MM.1S (cell line): ENCODE measurements at regions not wholly inside any gene's neighbourhood (a gene's known extent, or its start where the extent isn't known, plus 50 kb on each side); places are given as distances from the start of the nearest gene placed in this dataset.
"Not testable (repeated sequence)": the region's sequence is repeated elsewhere in the genome, so short reads cannot be mapped to it uniquely, and the experiment has no call there.

Experiments
- DNase-seq: peaks from one replicate; pipeline ENCODE4 v3.0.0-alpha.2; 2015
- H2AFZ ChIP-seq: fragments of 300-600 bp; sonication (generic); 2 replicates; pipeline ENCODE4 v1.6.0; 2016; ENCODE audit warnings: antibody characterized with exemption, low read length
- H3F3A ChIP-seq: fragments of 300-600 bp; sonication (generic); 2 replicates; pipeline ENCODE4 v1.6.1; 2016; ENCODE audit warnings: mild to moderate bottlenecking, antibody characterized with exemption, low read length, moderate library complexity, mixed read lengths; ENCODE audit not compliant: insufficient read depth
- H3K27ac ChIP-seq: fragments of 300-600 bp; sonication (generic); 2 replicates; pipeline ENCODE4 v1.5.1; 2016; ENCODE audit warnings: mild to moderate bottlenecking, low read length
- H3K27me3 ChIP-seq: fragments of 300-600 bp; sonication (generic); replicated peaks from 2 replicates; pipeline ENCODE4 v1.6.0; 2016; ENCODE audit warnings: low read length; ENCODE audit not compliant: insufficient read depth
- H3K36me3 ChIP-seq: fragments of 300-600 bp; sonication (generic); replicated peaks from 2 replicates; pipeline ENCODE4 v1.6.1; 2016; ENCODE audit warnings: mild to moderate bottlenecking, low read length, mixed read lengths; ENCODE audit not compliant: insufficient read depth
- H3K4me1 ChIP-seq: fragments of 300-600 bp; sonication (generic); 2 replicates; pipeline ENCODE4 v1.6.1; 2016; ENCODE audit warnings: low read length, mixed read lengths
- H3K4me2 ChIP-seq: fragments of 300-600 bp; sonication (generic); 2 replicates; pipeline ENCODE4 v1.6.0; 2016; ENCODE audit warnings: low read depth, low read length
- H3K4me3 ChIP-seq: fragments of 300-600 bp; sonication (generic); 2 replicates; pipeline ENCODE4 v1.5.1; 2016; ENCODE audit warnings: low read length, mixed read lengths
- H3K79me2 ChIP-seq: fragments of 300-600 bp; sonication (generic); 2 replicates; pipeline ENCODE4 v1.6.1; 2016; ENCODE audit warnings: mixed run types, low read length, mixed read lengths
- H3K9ac ChIP-seq: fragments of 300-600 bp; sonication (generic); 2 replicates; pipeline ENCODE4 v1.6.1; 2016; ENCODE audit warnings: low read length, mixed read lengths
- H3K9me2 ChIP-seq: fragments of 300-600 bp; sonication (generic); replicated peaks from 2 replicates; pipeline ENCODE4 v1.6.1; 2016; ENCODE audit warnings: mild to moderate bottlenecking, low read length, mixed read lengths; ENCODE audit not compliant: insufficient read depth
- H3K9me3 ChIP-seq: fragments of 300-600 bp; sonication (generic); replicated peaks from 2 replicates; pipeline ENCODE4 v1.6.1; 2016; ENCODE audit warnings: mild to moderate bottlenecking, low read length, mixed read lengths; ENCODE audit not compliant: insufficient read depth
- H4K20me1 ChIP-seq: fragments of 300-600 bp; sonication (generic); 2 replicates; pipeline ENCODE4 v1.6.1; 2016; ENCODE audit warnings: mild to moderate bottlenecking, low read length, moderate library complexity, mixed read lengths; ENCODE audit not compliant: insufficient read depth
- EZH2 ChIP-seq: fragments of 300-600 bp; sonication (generic); optimal IDR thresholded peaks from 2 replicates; pipeline ENCODE3; 2017; ENCODE audit warnings: low read depth, mild to moderate bottlenecking, antibody characterized with exemption, low read length, mixed read lengths
- EZH2phosphoT487 ChIP-seq: fragments of 300-600 bp; sonication (generic); IDR thresholded peaks from 2 replicates; pipeline ENCODE4 v1.6.1; 2018; ENCODE audit warnings: antibody characterized with exemption, low read length
- TF ChIP-seq, protein P1 (sequence below): fragments of 300-600 bp; sonication (generic); IDR thresholded peaks from 2 replicates; pipeline ENCODE4 v1.5.1; 2016; ENCODE audit warnings: antibody characterized with exemption, low read length, mixed read lengths

DNA sequence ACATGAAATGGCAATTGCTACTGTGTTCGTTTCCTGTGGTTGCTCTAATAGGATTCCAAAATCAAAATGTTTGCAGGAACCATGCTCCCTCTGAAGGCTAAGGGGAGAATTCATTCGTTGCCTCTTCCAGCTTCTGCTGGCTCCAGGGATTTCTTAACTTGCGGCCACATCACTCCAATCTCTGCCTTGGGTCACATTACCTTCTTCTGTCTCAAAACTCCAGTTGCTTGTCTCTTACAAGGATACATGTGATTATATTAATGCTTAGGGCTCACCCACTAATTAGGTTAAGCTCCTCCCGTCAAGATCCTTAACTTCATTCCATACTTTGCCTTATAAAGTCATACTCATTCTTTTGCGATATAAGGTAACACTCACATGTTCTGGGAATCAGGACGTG, 208.4 kb downstream of the RBM46 start:
- no peak for DNase-seq

DNA sequence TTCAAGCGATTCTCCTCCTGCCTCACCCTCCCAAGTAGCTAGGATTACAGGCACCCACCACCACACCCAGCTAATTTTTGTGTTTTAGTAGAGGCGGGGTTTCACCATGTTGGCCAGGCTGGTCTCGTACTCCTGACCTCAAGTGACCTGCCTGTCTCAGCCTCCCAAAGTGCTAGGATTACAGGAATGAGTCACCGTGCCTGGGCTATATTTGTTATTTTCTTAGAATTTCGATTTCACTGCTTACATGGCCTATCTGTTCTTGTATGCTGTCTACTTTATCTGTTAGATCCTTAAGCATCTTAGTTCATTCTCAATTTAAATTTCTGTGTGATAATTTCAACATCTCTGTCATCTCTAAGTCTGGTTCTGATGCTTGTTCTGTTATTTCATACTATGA, 210.6 kb upstream of the NPY2R start:
- not testable (repeated sequence) for H4K20me1 ChIP-seq, H3K9me2 ChIP-seq, H3K27ac ChIP-seq, H3K79me2 ChIP-seq, H3K4me2 ChIP-seq, H3K9ac ChIP-seq, H2AFZ ChIP-seq, H3K4me1 ChIP-seq, H3K9me3 ChIP-seq, H3F3A ChIP-seq, H3K4me3 ChIP-seq, DNase-seq, H3K27me3 ChIP-seq, H3K36me3 ChIP-seq

More for the DNA sequence above, 208.4 kb downstream of the RBM46 start:
- TF ChIP-seq EZH2 (no peak), EZH2phosphoT487 (no peak)
- TF ChIP-seq, protein P1, sequence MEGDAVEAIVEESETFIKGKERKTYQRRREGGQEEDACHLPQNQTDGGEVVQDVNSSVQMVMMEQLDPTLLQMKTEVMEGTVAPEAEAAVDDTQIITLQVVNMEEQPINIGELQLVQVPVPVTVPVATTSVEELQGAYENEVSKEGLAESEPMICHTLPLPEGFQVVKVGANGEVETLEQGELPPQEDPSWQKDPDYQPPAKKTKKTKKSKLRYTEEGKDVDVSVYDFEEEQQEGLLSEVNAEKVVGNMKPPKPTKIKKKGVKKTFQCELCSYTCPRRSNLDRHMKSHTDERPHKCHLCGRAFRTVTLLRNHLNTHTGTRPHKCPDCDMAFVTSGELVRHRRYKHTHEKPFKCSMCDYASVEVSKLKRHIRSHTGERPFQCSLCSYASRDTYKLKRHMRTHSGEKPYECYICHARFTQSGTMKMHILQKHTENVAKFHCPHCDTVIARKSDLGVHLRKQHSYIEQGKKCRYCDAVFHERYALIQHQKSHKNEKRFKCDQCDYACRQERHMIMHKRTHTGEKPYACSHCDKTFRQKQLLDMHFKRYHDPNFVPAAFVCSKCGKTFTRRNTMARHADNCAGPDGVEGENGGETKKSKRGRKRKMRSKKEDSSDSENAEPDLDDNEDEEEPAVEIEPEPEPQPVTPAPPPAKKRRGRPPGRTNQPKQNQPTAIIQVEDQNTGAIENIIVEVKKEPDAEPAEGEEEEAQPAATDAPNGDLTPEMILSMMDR = no peak
- Histone ChIP-seq H3K4me1 (no peaks in the 10 kb centered on the region), H3K36me3 (no peaks in the 10 kb centered on the region), H3K9me3 (no peaks in the 10 kb centered on the region), H3K27ac (no peak overlapping the region), H3F3A (no peaks in the 10 kb centered on the region), H4K20me1 (no peaks in the 10 kb centered on the region), H3K9ac (no peak overlapping the region), H3K79me2 (no peaks in the 10 kb centered on the region), H3K4me3 (no peak overlapping the region), H2AFZ (no peak overlapping the region), H3K27me3 (no peaks in the 10 kb centered on the region), H3K9me2 (no peaks in the 10 kb centered on the region), H3K4me2 (no peak overlapping the region)

DNA sequence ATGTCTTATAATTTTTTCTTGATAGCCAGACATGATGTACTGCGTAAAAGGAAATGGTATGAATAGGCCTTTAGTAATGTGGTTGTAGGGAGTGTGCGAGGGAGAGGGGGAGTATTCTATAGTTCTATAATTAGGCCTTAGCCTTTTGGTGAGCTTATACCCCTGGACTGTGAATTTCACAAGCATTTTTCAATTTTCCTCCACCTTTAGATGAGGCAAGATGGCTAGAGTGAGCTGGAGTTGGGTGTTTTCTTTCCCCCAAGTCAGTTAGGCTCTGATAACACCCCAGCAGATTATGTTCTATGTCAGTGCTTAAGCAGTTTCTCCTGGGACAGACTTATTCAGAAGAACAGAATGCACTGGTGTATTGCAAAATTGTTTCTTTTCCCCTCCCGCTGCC, 210.2 kb upstream of the NPY2R start:
- H3K27ac ChIP-seq = no peak overlapping the region
- H3K36me3 ChIP-seq = no peaks in the 10 kb centered on the region
- H3K4me2 ChIP-seq = no peak overlapping the region
- no peaks in the 10 kb centered on the region for H3F3A ChIP-seq
- no peaks in the 10 kb centered on the region for H3K27me3 ChIP-seq
- H3K79me2 ChIP-seq = no peaks in the 10 kb centered on the region
- no peak overlapping the region for H3K9ac ChIP-seq
- H3K9me3 ChIP-seq = no peaks in the 10 kb centered on the region
- no peaks in the 10 kb centered on the region for H3K9me2 ChIP-seq
- DNase-seq = no peak
- no peak for TF ChIP-seq EZH2phosphoT487
- no peak for TF ChIP-seq EZH2
- TF ChIP-seq, protein P1 = no peak
- H3K4me1 ChIP-seq = no peaks in the 10 kb centered on the region
- H2AFZ ChIP-seq = no peak overlapping the region
- H4K20me1 ChIP-seq = no peaks in the 10 kb centered on the region
- H3K4me3 ChIP-seq = no peak overlapping the region

DNA sequence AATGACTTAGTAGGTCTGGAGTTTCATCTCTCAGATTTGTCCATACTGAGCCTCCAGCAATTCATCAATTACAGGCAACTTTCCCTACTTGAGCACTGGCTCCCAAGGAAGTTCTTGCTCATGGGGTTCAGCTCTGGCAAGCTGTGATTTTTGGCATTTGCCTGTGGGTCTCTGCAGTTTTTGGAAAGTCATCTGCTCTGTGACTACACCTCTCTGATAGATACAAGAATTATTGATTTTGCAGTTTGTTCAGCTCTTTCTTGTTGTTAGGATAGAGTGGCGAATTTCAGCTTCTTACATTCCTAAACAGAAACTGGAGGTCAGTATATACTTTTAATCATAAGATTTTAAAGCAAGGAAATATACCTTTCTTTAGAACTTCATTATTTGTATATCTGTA, 209.7 kb upstream of the NPY2R start:
- H3K27me3 ChIP-seq = no peaks in the 10 kb centered on the region
- H3K4me2 ChIP-seq = no peak overlapping the region
- no peaks in the 10 kb centered on the region for H3K4me1 ChIP-seq
- H3F3A ChIP-seq = no peaks in the 10 kb centered on the region
- H3K36me3 ChIP-seq = no peaks in the 10 kb centered on the region
- TF ChIP-seq, protein P1 = no peak
- TF ChIP-seq EZH2 (no peak), EZH2phosphoT487 (no peak)
- H3K27ac ChIP-seq = no peak overlapping the region
- H4K20me1 ChIP-seq = no peaks in the 10 kb centered on the region
- no peak for DNase-seq
- H3K4me3 ChIP-seq = no peak overlapping the region
- no peak overlapping the region for H3K9ac ChIP-seq
- no peaks in the 10 kb centered on the region for H3K79me2 ChIP-seq
- H3K9me2 ChIP-seq = no peaks in the 10 kb centered on the region
- H3K9me3 ChIP-seq = no peaks in the 10 kb centered on the region
- H2AFZ ChIP-seq = no peak overlapping the region
